Endothelial cell of umbilical vein (primary cell): ENCODE measurements at regions not wholly inside any gene's neighbourhood (a gene's known extent, or its start where the extent isn't known, plus 50 kb on each side); places are given as distances from the start of the nearest gene placed in this dataset.

ENCODE experiments used
- BruUV-seq: library from RNA; stranded (reverse); fragments of 400-500 nt; replicated peaks from 2 replicates; lab custom pipeline; 2021; lab: Mats Ljungman, UMichigan
- CTCF ChIA-PET: fragments of 300-600, 350-600 bp; sonication (Branson Sonifier 250); formaldehyde crosslinking; loops from one replicate; lab custom pipeline; 2021; ENCODE audit warnings: antibody characterized with exemption, inconsistent platforms; lab: Charles Lee
- POLR2A ChIA-PET: fragments of 300-600, 350-600 bp; sonication (Branson Sonifier 250); formaldehyde crosslinking; loops from one replicate; lab custom pipeline; 2021; ENCODE audit warnings: antibody characterized with exemption, inconsistent platforms; lab: Charles Lee
- DNase-seq: peaks from one replicate; pipeline ENCODE4 v3.0.0-alpha.2; 2011; ENCODE audit warnings: low read depth, low spot score
- FAIRE-seq: peaks from 2 replicates; lab custom pipeline; 2011; peaks lifted over from hg19 to GRCh38; lab: Jason Lieb, UNC
- H2AFZ ChIP-seq: 2 replicates; pipeline ENCODE4 v1.6.0; 2012; ENCODE audit warnings: low read depth, low read length, control low read depth, inconsistent platforms
- H3K27ac ChIP-seq: 2 replicates; pipeline ENCODE4 v1.5.1; 2011; ENCODE audit warnings: low read depth, mild to moderate bottlenecking, control low read depth, low read length, moderate library complexity; ENCODE audit not compliant: insufficient read depth
- H3K27me3 ChIP-seq, 2 experiments: 2 replicates each; pipeline versions ENCODE4 v1.6.0 to v1.6.1; 2011; ENCODE audit warnings: low read length in 2 of 2, mixed read lengths in 1 of 2; ENCODE audit not compliant: control insufficient read depth in 2 of 2, insufficient read depth in 2 of 2
- H3K36me3 ChIP-seq, 2 experiments: 2 replicates in 1 of 2; 3 replicates in 1 of 2; pipeline ENCODE4 v1.5.1; 2011; ENCODE audit warnings: low read length in 2 of 2, mild to moderate bottlenecking in 1 of 2, moderate library complexity in 1 of 2; ENCODE audit not compliant: control insufficient read depth in 2 of 2, insufficient read depth in 2 of 2; ENCODE audit errors: extremely low read depth in 1 of 2
- H3K4me1 ChIP-seq: 3 replicates; pipeline ENCODE4 v1.5.1; 2011; ENCODE audit warnings: mild to moderate bottlenecking, low read length; ENCODE audit not compliant: control insufficient read depth, insufficient read depth; ENCODE audit errors: extremely low read depth
- H3K4me2 ChIP-seq: 2 replicates; pipeline ENCODE4 v1.6.1; 2011; ENCODE audit warnings: low read length, control low read depth, mixed read lengths; ENCODE audit not compliant: insufficient read depth
- H3K4me3 ChIP-seq, 3 experiments: fragments of 200-600 bp in 1 of 3; sonication (generic), shearing (Covaris generic) in 1 of 3; replicated peaks in 1 of 3; 2 replicates each; pipeline ENCODE4 v1.5.1; 2011 to 2016; ENCODE audit warnings: control low read depth in 3 of 3, low read length in 3 of 3, mild to moderate bottlenecking in 2 of 3, inconsistent platforms in 1 of 3, low read depth in 1 of 3, moderate library complexity in 1 of 3; ENCODE audit not compliant: insufficient read depth in 1 of 3
- H3K79me2 ChIP-seq: 2 replicates; pipeline ENCODE4 v1.6.0; 2012; ENCODE audit warnings: low read length, inconsistent platforms; ENCODE audit not compliant: control insufficient read depth, insufficient read depth
- H3K9ac ChIP-seq: replicated peaks from 2 replicates; pipeline ENCODE3; 2011; ENCODE audit warnings: low read length, control low read depth; ENCODE audit not compliant: insufficient read depth; ENCODE audit errors: extremely low read depth
- H3K9me1 ChIP-seq: replicated peaks from 3 replicates; pipeline ENCODE4 v1.6.0; 2011; ENCODE audit warnings: mild to moderate bottlenecking, low read length; ENCODE audit not compliant: control insufficient read depth, insufficient read depth; ENCODE audit errors: extremely low read depth
- H3K9me3 ChIP-seq: replicated peaks from 2 replicates; pipeline ENCODE4 v1.5.1; 2012; ENCODE audit warnings: low read length, inconsistent platforms; ENCODE audit not compliant: control insufficient read depth, insufficient read depth
- H4K20me1 ChIP-seq: replicated peaks from 2 replicates; pipeline ENCODE3; 2011; ENCODE audit warnings: mild to moderate bottlenecking, low read length; ENCODE audit not compliant: control insufficient read depth, insufficient read depth; ENCODE audit errors: extremely low read depth
- CTCF ChIP-seq, 2 donors: IDR thresholded peaks; 1 replicate in 1 of 2; 2 replicates in 1 of 2; pipeline ENCODE4 v1.5.1; 2011; ENCODE audit warnings: low read length in 2 of 2, mild to moderate bottlenecking in 2 of 2, moderate library complexity in 2 of 2, control low read depth in 1 of 2, inconsistent platforms in 1 of 2, low read depth in 1 of 2; ENCODE audit not compliant: insufficient read depth in 1 of 2; ENCODE audit errors: extremely low read depth in 1 of 2
- EZH2 ChIP-seq: IDR thresholded peaks from 2 replicates; pipeline ENCODE4 v1.6.1; 2012; ENCODE audit warnings: borderline replicate concordance, low read depth, mild to moderate bottlenecking, moderate library complexity, low read length, inconsistent platforms; ENCODE audit not compliant: severe bottlenecking
- FOS ChIP-seq: IDR thresholded peaks from 2 replicates; pipeline ENCODE4 v1.6.1; 2011; ENCODE audit warnings: mild to moderate bottlenecking, low read length, moderate library complexity, borderline replicate concordance; ENCODE audit not compliant: insufficient read depth
- GATA2 ChIP-seq: IDR thresholded peaks from 2 replicates; pipeline ENCODE4 v1.7.0; 2011; ENCODE audit warnings: low read depth, mild to moderate bottlenecking, moderate library complexity, mixed read lengths, low read length; ENCODE audit not compliant: insufficient read length, insufficient read depth
- JUN ChIP-seq: IDR thresholded peaks from 2 replicates; pipeline ENCODE4 v1.6.1; 2011; ENCODE audit warnings: borderline replicate concordance, low read depth; ENCODE audit not compliant: insufficient read length, insufficient read depth
- MYC ChIP-seq: IDR thresholded peaks from one replicate; pipeline ENCODE4 v1.6.1; 2011; ENCODE audit warnings: mild to moderate bottlenecking, low read depth, low read length
- POLR2A ChIP-seq: IDR thresholded peaks from 2 replicates; pipeline ENCODE4 v1.6.1; 2012; ENCODE audit warnings: low read depth, mild to moderate bottlenecking, control low read depth, low read length
- POLR2AphosphoS5 ChIP-seq: IDR thresholded peaks from 2 replicates; pipeline ENCODE4 v1.6.1; 2012; ENCODE audit warnings: low read depth, mild to moderate bottlenecking, control low read depth, low read length, moderate library complexity; ENCODE audit not compliant: insufficient read depth
- dilution Hi-C: fragments of 300-500 bp; cut with MboI; formaldehyde crosslinking; loops from one replicate; pipeline ENCODE4 v1.15.0; 2019; ENCODE audit warnings: low sequenced_read_pairs; ENCODE audit not compliant: extremely low pct_ligation_motif_present
- intact Hi-C: fragments of 100-400 bp; cut with micrococcal nuclease; formaldehyde crosslinking; loops from one replicate; pipeline ENCODE4 v1.10.0; 2022
- TF ChIP-seq, protein P1 (sequence below): IDR thresholded peaks from 2 replicates; pipeline ENCODE4 v1.6.1; 2011; ENCODE audit not compliant: insufficient read depth, insufficient read length

- Histone ChIP-seq H3K9ac (no peak overlapping the region), H3K9me3 (no peaks in the 10 kb centered on the region), H3K9me1 (no peaks in the 10 kb centered on the region), H4K20me1 (no peaks in the 10 kb centered on the region), H3K4me2 (no peak overlapping the region), H3K79me2 (no peaks in the 10 kb centered on the region), H3K4me1 (no peaks in the 10 kb centered on the region), H3K27me3 (peaks cover 0 to 2% of the 10 kb centered on the region in 2 experiments), H3K27ac (no peak overlapping the region), H3K4me3 (no peak overlapping the region), H2AFZ (no peak overlapping the region), H3K36me3 (no peaks in the 10 kb centered on the region)
- TF ChIP-seq FOS = peak; percentile 24
- no peak for TF ChIP-seq MYC
- peak; percentile 57 for TF ChIP-seq GATA2
- intact Hi-C loops = no loop called here
- dilution Hi-C loops = no loop called here
- FAIRE-seq (no peak), DNase-seq (peak; percentile 2)
- no TSS peak for BruUV-seq
- ChIA-PET CTCF (no interaction called here), POLR2A (no interaction called here)
Observed at GRCh38 chr10:118412932-118413331, 70.8 kb upstream of the FAM204A start.

DNA sequence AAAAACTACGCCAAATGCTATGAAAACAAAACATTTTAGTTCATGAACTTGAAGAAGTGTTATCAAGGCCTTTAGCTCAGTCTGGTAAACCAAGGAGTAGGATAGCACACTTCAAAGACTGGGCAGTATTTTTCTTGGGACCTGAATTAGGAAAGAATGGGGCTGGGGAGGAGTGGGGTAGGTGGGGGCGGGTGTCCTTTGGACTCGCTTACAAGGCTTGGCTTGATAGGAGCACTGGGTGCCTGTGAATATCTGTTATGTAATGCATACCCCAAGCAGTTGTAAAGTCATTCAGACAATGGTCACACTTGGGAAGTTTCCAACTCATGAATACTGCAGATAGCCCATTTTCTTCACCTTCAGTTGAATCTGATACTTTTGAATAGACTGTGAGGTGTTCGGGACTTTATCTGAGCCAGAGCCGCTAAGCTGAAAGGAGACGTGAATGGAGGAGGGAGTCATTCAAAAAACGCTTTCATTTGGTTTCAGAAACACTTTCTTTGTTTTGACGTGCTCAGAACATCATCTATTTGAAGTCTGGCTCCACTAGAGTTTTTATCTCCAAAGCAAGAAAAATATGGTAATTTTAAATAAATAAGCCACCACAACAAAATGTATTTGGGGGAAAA, 70.1 kb upstream of the FAM204A start:
- Histone ChIP-seq H2AFZ (no peak overlapping the region), H3K9ac (no peak overlapping the region), H3K4me1 (no peaks in the 10 kb centered on the region), H3K27ac (no peak overlapping the region), H3K9me3 (no peaks in the 10 kb centered on the region), H4K20me1 (no peaks in the 10 kb centered on the region), H3K27me3 (peaks cover 0 to 2% of the 10 kb centered on the region in 2 experiments), H3K9me1 (no peaks in the 10 kb centered on the region), H3K36me3 (no peaks in the 10 kb centered on the region), H3K4me2 (no peak overlapping the region), H3K79me2 (no peaks in the 10 kb centered on the region), H3K4me3 (no peak overlapping the region)
- FAIRE-seq (no peak), DNase-seq (no peak)
- TF ChIP-seq CTCF (IDR thresholded peaks at IDR 0.05; ENCODE audit: extremely low read depth in 1 of 2, insufficient read depth in 1 of 2, low read depth in 1 of 2, low read length in 2 of 2) = no peak
- TF ChIP-seq, protein P1, sequence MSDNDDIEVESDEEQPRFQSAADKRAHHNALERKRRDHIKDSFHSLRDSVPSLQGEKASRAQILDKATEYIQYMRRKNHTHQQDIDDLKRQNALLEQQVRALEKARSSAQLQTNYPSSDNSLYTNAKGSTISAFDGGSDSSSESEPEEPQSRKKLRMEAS = no peak
- TF ChIP-seq GATA2 = no peak
- TF ChIP-seq POLR2AphosphoS5 = no peak
- no peak for TF ChIP-seq EZH2
- no peak for TF ChIP-seq MYC
- TF ChIP-seq FOS = no peak
- no peak for TF ChIP-seq POLR2A
- TF ChIP-seq JUN = no peak
- dilution Hi-C loops (no loop called here), intact Hi-C loops (no loop called here)
- BruUV-seq = no TSS peak
- POLR2A ChIA-PET = no interaction called here
- CTCF ChIA-PET = no interaction called here
